SJCRH30 (cell line): ENCODE measurements at regions not wholly inside any gene's neighbourhood (a gene's known extent, or its start where the extent isn't known, plus 50 kb on each side); places are given as distances from the start of the nearest gene placed in this dataset.

Experiments used
- DNase-seq, 2 experiments: peaks; one replicate each; pipeline ENCODE4 v3.0.0-alpha.2; 2015 to 2020
- H3K27ac ChIP-seq: fragments of 250-450 bp; sonication (Bioruptor Pico); 2 replicates; pipeline ENCODE4 v1.5.1; 2020; ENCODE audit warnings: mild to moderate bottlenecking, moderate library complexity
- H3K27me3 ChIP-seq: fragments of 250-450 bp; sonication (Bioruptor Pico); 2 replicates; pipeline ENCODE4 v1.5.1; 2020; ENCODE audit warnings: mild to moderate bottlenecking, moderate library complexity
- H3K36me3 ChIP-seq: fragments of 250-450 bp; sonication (Bioruptor Pico); 2 replicates; pipeline ENCODE4 v1.5.1; 2020; ENCODE audit warnings: mild to moderate bottlenecking, moderate library complexity
- H3K4me1 ChIP-seq: fragments of 250-450 bp; sonication (Bioruptor Pico); 2 replicates; pipeline ENCODE4 v1.5.1; 2020; ENCODE audit warnings: mild to moderate bottlenecking, moderate library complexity
- H3K4me3 ChIP-seq: fragments of 250-450 bp; sonication (Bioruptor Pico); 2 replicates; pipeline ENCODE4 v1.5.1; 2020; ENCODE audit warnings: mild to moderate bottlenecking, moderate library complexity
- H3K9me3 ChIP-seq: fragments of 250-450 bp; sonication (Bioruptor Pico); replicated peaks from 2 replicates; pipeline ENCODE4 v1.5.1; 2020; ENCODE audit warnings: mild to moderate bottlenecking, moderate library complexity

DNA sequence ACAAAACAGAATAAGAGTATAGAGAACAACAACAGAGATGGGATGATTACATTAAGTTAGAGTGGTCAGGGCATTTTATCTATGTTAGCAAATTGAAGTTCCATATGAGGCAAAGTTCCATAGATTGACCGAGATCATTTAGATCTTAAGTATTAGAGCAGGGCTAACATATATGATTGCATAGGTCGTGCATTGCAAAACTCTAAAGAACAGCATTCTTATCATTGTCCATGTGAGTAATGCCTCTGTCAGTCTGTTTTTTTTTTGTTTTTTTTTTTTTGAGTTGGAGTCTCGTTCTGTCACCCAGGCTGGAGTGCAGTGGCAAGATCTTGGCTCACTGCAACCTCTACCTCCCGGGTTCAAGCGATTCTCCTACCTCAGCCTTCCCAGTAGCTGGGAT is 341.7 kb upstream of the KCNH8 start:
- no peaks in the 10 kb centered on the region for H3K9me3 ChIP-seq
- H3K4me3 ChIP-seq = no peak overlapping the region
- DNase-seq = no peak
- H3K4me1 ChIP-seq = no peaks in the 10 kb centered on the region
- no peaks in the 10 kb centered on the region for H3K27me3 ChIP-seq
- no peaks in the 10 kb centered on the region for H3K36me3 ChIP-seq
- H3K27ac ChIP-seq = no peak overlapping the region

DNA sequence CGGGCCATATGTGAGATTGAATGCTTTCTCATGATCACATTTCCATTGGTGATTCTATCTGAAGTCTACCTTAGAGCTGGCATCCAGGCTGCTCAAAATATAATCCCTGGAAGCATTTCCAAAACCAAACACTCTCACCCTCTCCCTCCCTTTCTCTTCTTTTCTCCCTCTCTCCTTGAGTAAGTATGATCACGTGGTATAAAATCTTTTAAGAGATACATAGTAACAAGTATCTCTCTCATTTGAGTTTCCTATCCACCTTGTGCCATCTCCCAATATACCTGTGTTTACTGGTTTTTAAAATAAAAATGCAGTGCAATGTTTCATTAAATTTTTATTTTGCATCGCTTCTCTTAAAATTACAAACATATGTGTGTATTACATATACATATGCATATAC is 350.9 kb upstream of the KCNH8 start:
- Histone ChIP-seq H3K36me3 (no peaks in the 10 kb centered on the region), H3K27me3 (no peaks in the 10 kb centered on the region), H3K4me1 (no peaks in the 10 kb centered on the region), H3K9me3 (no peaks in the 10 kb centered on the region), H3K4me3 (no peak overlapping the region), H3K27ac (no peak overlapping the region)
- no peak for DNase-seq

DNA sequence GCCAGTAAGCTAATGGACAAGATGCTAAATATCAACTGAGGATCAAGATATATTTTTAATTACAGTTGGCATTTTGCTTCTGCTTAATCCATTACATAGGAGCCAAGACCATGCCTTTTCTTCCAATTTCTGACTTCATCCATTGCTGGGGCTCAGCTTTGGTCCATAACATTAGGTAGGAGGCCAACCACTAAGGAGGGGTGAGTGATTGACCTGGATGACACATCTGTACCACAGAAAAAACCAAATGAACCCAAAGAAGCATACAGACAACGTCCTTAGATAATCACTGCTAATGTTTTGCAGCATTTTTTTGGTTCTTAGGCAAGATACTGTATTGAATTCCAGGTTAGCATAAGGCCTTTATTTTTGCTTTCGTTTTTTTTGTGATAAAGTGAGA is 353.2 kb upstream of the KCNH8 start:
- Histone ChIP-seq H3K36me3 (no peaks in the 10 kb centered on the region), H3K27ac (no peak overlapping the region), H3K4me1 (no peaks in the 10 kb centered on the region), H3K9me3 (no peaks in the 10 kb centered on the region), H3K4me3 (no peak overlapping the region), H3K27me3 (no peaks in the 10 kb centered on the region)
- no peak for DNase-seq

DNA sequence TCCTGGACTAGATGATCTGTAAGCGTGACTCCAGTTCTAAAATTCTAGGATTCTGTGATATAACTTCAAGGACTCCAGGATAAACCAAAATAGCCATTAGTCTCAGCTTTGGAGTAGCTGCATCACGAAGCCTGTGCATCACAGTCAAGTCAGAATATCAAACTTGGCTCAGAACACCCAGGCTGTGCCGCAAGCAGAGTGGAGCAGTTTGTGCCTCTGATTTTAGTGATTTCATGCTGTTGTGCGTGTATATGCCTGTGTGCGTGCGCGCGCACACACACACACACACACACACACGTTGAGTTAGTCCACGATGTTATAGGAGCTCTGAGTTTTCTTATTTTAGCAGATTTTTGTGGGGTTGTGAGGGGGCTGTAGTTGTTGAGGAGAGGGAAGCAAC is 356.6 kb upstream of the KCNH8 start:
- Histone ChIP-seq H3K4me1 (no peaks in the 10 kb centered on the region), H3K27me3 (no peaks in the 10 kb centered on the region), H3K9me3 (no peaks in the 10 kb centered on the region), H3K4me3 (no peak overlapping the region), H3K27ac (no peak overlapping the region), H3K36me3 (no peaks in the 10 kb centered on the region)
- no peak for DNase-seq

DNA sequence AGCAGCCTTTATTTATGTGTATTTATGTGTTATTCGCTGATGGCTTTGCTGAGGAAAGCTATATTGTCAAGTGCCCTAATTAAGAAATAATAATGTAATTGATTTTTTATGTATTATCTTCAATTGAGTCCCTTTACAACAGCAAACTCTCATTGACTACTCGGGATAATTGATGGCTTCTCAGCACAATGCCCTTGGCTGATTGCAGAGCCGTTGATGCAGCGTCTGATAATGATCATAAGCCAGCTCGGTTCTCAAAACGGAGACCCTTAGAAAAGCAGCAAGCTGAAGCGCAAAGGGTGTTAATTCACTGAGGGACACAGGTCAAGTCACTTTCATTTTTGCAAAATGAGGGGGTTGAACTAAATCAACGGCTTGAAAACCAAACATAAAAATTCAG is 357.1 kb upstream of the KCNH8 start:
- no peak for DNase-seq
- H3K27ac ChIP-seq = no peak overlapping the region

DNA sequence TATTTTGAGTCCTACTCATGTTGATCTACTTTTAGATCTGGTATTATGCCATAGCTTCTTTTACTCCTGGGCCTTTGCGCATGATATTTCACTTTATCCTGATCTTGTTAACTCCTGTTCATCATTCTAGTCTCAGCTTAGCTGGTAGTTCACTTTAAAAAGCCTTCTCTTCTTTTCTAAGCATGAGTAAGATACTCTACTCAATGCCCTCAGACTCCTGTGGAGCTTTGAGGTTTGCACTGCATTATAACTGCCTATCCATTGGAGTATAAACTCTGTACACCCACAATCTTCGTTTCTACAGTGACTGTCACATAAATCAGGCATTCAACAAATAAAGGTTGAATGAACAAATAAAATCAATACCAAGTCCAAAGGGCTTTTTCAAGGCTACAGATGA is 357.9 kb upstream of the KCNH8 start:
- Histone ChIP-seq H3K27me3 (no peaks in the 10 kb centered on the region), H3K4me1 (no peaks in the 10 kb centered on the region), H3K27ac (no peak overlapping the region), H3K4me3 (no peak overlapping the region), H3K9me3 (no peaks in the 10 kb centered on the region), H3K36me3 (no peaks in the 10 kb centered on the region)
- no peak for DNase-seq

More for the DNA sequence above, 357.1 kb upstream of the KCNH8 start:
- Histone ChIP-seq H3K36me3 (no peaks in the 10 kb centered on the region), H3K9me3 (no peaks in the 10 kb centered on the region), H3K4me3 (no peak overlapping the region), H3K27me3 (no peaks in the 10 kb centered on the region), H3K4me1 (no peaks in the 10 kb centered on the region)

DNA sequence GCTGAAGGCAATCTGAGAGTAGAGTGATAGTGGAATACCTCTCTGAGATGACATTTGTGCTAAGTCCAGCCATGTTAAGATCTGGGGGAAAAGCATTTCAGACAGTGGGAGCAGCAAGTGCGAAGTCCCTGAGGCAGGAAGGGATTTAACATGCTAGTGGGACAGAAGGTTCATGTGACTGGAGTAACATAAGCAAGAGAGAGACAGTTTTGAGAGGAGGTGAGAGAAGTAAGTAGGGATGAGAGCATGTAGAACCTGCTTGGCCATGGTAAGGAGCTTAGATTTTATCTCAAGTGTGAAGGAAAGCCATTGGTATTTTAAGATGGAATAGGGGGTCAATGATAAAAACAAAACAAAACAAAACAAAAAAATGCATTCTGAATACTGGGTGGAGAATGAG is 358.6 kb upstream of the KCNH8 start:
- H3K4me1 ChIP-seq = no peaks in the 10 kb centered on the region
- H3K36me3 ChIP-seq = no peaks in the 10 kb centered on the region
- no peaks in the 10 kb centered on the region for H3K27me3 ChIP-seq
- H3K4me3 ChIP-seq = no peak overlapping the region
- no peaks in the 10 kb centered on the region for H3K9me3 ChIP-seq
- DNase-seq = no peak
- no peak overlapping the region for H3K27ac ChIP-seq

DNA sequence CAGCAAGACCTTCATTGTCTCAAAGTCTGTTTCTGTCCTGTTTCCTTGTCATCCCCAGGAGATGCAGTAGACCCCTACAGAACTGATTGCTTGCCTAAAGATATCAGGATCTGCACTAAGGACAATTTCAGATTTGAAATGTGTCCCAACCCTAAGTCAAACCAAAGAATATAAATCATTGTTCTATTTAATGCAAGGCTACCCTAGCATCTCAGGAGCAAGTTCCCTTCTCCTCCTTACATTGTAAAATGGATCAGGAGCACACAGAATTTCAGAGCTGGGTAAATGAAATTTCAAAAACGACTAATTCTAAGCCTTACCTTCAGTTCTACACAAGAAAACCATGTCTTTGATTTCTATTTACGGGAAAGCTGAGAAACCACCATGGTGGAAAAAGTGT is 360.9 kb upstream of the KCNH8 start:
- no peaks in the 10 kb centered on the region for H3K4me1 ChIP-seq
- H3K27ac ChIP-seq = no peak overlapping the region
- no peak for DNase-seq

DNA sequence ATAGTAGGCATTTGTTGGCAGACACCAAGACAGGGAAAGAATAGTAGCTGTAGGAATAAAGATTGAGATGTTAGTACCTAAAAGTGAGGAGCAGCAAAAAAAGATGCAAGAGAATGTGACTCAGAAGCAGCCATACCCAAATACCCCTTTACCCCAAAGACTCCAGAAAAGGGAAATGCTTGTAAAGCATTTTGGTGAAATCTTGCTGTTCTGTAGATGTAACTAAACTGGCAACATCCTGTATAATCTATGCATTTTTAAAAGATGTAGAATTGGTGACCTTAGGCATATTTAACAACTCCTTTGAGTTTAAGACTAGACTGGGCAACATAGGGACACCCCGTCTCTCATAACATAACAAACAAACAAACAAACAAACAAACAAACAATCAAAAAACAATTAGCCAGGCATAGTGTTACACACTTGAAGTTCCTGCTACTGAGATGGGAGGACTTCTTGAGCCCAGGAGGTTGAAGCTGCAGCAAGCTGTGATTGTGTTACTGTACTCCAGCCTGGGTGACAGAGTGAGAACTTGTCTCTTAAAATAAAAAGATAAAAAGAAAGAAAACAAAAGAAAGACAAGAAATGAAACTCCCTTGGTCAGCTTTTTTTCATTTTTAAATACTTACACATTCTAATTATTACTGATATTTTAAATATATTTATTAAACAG is 361.5 kb upstream of the KCNH8 start:
- H3K4me3 ChIP-seq = no peak overlapping the region
- no peaks in the 10 kb centered on the region for H3K27me3 ChIP-seq
- no peaks in the 10 kb centered on the region for H3K9me3 ChIP-seq
- no peaks in the 10 kb centered on the region for H3K4me1 ChIP-seq
- no peaks in the 10 kb centered on the region for H3K36me3 ChIP-seq
- no peak for DNase-seq
- no peak overlapping the region for H3K27ac ChIP-seq

More for the DNA sequence above, 360.9 kb upstream of the KCNH8 start:
- no peaks in the 10 kb centered on the region for H3K9me3 ChIP-seq
- no peaks in the 10 kb centered on the region for H3K36me3 ChIP-seq
- H3K4me3 ChIP-seq = no peak overlapping the region
- no peaks in the 10 kb centered on the region for H3K27me3 ChIP-seq

DNA sequence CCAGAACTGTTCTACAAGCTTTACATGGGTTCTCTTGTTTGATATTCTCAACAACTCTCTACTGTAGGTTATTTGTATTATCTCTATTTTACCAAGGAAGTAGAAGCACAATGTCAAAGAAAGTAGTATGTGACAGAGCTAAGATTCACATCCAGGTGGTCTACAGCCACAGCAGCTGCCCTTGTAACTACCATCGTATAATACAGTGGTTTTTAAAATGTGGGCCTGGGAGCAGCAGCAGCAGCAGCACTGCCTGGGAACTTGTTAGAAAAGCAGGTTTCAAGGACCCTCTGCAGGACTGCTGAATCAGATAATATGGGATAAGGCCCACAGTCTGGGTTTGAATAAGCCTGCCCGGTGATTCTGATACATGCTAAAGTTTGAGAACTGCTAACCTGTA is 357.1 kb upstream of the SATB1 start:
- Histone ChIP-seq H3K27ac (no peak overlapping the region), H3K27me3 (no peaks in the 10 kb centered on the region), H3K36me3 (no peaks in the 10 kb centered on the region), H3K4me1 (no peaks in the 10 kb centered on the region), H3K4me3 (no peak overlapping the region), H3K9me3 (no peaks in the 10 kb centered on the region)
- no peak for DNase-seq

DNA sequence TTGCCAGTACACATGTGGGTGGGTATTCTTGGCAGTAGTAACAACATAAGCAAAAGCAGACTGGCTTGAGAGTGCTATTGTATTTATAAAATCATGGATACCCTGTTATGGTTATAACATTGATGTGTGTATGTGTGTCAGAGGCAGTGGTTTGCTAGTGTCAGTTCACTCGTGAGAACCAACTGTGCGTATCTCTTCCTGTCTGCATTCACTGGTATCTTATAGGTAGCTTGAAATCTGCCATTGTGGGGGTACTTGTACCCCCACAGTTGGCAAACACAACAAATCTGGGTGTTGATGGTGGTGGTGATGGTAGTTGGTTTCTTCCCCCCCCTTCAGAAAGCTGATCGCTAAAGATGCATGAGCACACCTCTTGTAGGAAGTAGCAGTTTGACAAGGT is 355.8 kb upstream of the SATB1 start:
- no peak for DNase-seq
- H3K27ac ChIP-seq = no peak overlapping the region
- H3K36me3 ChIP-seq = no peaks in the 10 kb centered on the region
- no peaks in the 10 kb centered on the region for H3K27me3 ChIP-seq
- H3K4me1 ChIP-seq = no peaks in the 10 kb centered on the region
- no peaks in the 10 kb centered on the region for H3K9me3 ChIP-seq
- H3K4me3 ChIP-seq = no peak overlapping the region

DNA sequence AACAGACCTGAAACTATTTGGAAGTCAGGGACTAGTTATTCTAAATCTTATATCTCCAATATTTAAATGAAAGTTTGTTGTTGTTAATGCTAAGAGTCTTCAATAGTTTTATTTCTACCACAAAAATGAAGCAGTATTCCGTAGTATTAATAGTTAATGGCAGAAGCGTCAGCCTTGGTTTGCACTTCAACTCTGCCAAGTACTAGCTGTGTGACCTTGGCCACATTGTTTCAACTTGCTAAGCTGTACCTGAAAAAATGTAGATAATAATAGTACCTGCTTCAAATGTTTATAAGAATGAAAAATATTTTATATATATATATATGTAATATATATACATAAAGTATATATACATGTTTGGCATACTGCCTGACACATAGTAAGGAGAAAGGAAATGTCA is 354.6 kb upstream of the SATB1 start:
- Histone ChIP-seq H3K36me3 (no peaks in the 10 kb centered on the region), H3K4me3 (no peak overlapping the region), H3K9me3 (no peaks in the 10 kb centered on the region), H3K27ac (no peak overlapping the region), H3K4me1 (no peaks in the 10 kb centered on the region), H3K27me3 (no peaks in the 10 kb centered on the region)
- DNase-seq = no peak

DNA sequence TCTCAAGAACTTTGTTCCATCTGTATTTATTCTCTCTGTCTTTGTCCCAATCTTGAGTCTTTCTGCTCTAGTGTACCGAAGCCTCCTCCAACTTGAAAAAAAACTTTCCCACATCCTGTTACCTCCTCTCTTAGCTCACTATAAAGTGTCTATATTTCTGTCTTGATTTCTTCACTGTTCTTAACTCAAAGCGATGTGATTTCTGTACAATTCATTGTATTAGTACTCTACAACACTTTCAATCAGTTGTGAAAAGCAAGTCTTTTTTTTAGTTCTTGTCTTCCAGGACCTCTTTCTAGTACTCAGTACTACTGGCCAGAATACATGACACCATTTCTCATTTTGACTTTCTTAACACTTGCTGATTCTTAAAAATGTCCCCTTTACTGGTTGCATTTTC is 353.5 kb upstream of the SATB1 start:
- H3K27me3 ChIP-seq = no peaks in the 10 kb centered on the region
- H3K4me3 ChIP-seq = no peak overlapping the region
- H3K4me1 ChIP-seq = no peaks in the 10 kb centered on the region
- H3K9me3 ChIP-seq = no peaks in the 10 kb centered on the region
- no peak for DNase-seq
- H3K27ac ChIP-seq = no peak overlapping the region
- H3K36me3 ChIP-seq = no peaks in the 10 kb centered on the region

DNA sequence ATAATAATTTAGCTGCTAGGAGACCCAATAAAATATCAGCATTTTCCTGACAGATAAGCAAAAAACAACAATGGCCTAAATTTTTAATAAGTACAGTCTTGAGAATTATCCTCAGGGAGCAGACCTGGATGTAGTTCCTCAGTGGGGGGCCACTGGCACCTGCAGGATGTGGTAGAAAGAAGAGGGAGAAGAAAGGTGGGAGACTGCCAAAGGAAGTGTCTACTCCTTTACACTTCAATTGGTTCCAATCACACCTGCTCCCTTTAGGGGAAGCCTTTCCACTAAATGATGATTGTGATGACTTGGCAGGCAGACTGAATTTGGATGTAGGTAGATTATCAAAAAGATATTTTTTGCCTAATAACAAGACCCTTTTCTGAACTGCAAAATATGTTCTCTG is 353.0 kb upstream of the SATB1 start:
- DNase-seq = no peak
- Histone ChIP-seq H3K27me3 (no peaks in the 10 kb centered on the region), H3K9me3 (no peaks in the 10 kb centered on the region), H3K27ac (no peak overlapping the region), H3K4me1 (no peaks in the 10 kb centered on the region), H3K4me3 (no peak overlapping the region), H3K36me3 (no peaks in the 10 kb centered on the region)

DNA sequence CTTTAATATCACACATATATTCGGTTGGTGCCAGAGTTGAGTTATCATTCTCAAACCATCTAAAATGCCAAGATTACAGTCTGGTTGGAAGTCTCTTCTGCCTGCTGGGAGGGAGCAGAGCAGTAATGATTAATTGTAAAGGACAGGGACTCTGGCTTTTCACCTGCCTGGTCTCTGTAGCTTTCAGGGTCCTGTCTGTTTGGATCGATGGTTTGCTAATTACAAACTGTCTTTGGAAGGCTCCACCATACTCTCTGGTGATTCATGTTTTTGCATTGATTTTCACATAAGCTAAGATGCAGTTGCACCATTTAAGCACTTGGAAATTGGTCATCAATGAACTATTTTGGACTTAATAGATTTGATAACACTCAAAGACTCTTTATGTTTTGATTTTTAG is 350.4 kb upstream of the SATB1 start:
- Histone ChIP-seq H3K27me3 (no peaks in the 10 kb centered on the region), H3K27ac (no peak overlapping the region), H3K4me1 (no peaks in the 10 kb centered on the region), H3K36me3 (no peaks in the 10 kb centered on the region), H3K9me3 (no peaks in the 10 kb centered on the region), H3K4me3 (no peak overlapping the region)
- DNase-seq = no peak

DNA sequence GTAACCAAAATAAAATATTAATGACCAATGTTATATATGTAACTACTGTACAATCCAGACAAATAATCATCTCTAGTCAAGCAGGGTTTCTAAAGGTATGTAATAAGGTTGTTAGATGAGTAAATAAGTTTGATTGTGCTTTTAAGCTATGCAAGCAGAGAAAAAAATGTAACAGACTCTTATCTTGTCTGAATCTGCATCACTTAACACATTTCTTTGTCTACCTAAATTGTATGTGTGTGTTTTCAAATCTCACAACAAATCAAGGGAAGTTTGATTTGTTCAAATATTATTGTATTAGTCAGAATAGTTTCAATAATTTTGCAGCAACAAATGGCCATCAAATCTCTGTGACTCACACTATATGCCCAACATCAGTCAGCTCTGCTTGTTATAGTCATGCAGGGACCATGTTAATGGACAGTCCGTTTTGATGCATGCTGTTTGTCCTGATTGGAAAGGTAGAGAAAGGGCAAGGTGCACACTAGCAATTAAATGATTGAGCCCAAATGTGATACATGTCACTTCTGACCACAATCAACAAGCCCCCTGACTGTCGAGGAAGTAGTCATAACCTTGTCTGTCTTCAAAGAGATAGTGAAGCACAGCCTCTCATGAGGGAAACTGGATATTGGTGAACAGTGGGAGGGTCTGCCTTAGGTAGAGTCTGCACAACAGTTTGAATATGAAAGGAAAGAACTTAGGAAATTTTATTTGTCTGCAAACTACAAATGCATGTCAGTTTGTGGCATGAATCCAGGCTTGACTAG is 349.4 kb upstream of the SATB1 start:
- Histone ChIP-seq H3K4me1 (no peaks in the 10 kb centered on the region), H3K4me3 (no peak overlapping the region), H3K27ac (no peak overlapping the region), H3K36me3 (no peaks in the 10 kb centered on the region), H3K27me3 (no peaks in the 10 kb centered on the region), H3K9me3 (no peaks in the 10 kb centered on the region)
- no peak for DNase-seq
